ENCODE measurements at regions not wholly inside any gene's neighbourhood (a gene's known extent, or its start where the extent isn't known, plus 50 kb on each side); places are given as distances from the start of the nearest gene placed in this dataset.

- DNase-seq (ENCODE audit: low read depth), result no peak
- TF ChIP-seq CTCF (IDR thresholded peaks at IDR 0.05; ENCODE audit: low read depth, low read length) (no peak), MYC (IDR thresholded peaks at IDR 0.05; ENCODE audit: low read depth, low read length) (no peak), POLR2A (IDR thresholded peaks at IDR 0.05; ENCODE audit: extremely low read depth, insufficient read length) (no peak), MAX (IDR thresholded peaks at IDR 0.05; ENCODE audit: low read depth, low read length) (no peak)
- no peak overlapping the region for H3K4me3 ChIP-seq (ENCODE audit: low read depth, low read length)
These were observed 148.8 kb upstream of the DLGAP1 start for GRCh38 chr18:4603955-4604354.

GRCh38 chr18:4599312-4599711 lies 144.2 kb upstream of the DLGAP1 start:
- no peak for DNase-seq (ENCODE audit: low read depth)
- no peak for TF ChIP-seq CTCF (IDR thresholded peaks at IDR 0.05; ENCODE audit: low read depth, low read length)
- no peak for TF ChIP-seq MYC (IDR thresholded peaks at IDR 0.05; ENCODE audit: low read depth, low read length)
- no peak for TF ChIP-seq MAX (IDR thresholded peaks at IDR 0.05; ENCODE audit: low read depth, low read length)
- TF ChIP-seq POLR2A (IDR thresholded peaks at IDR 0.05; ENCODE audit: extremely low read depth, insufficient read length), result no peak
- H3K4me3 ChIP-seq (ENCODE audit: low read depth, low read length), result no peak overlapping the region

- no peak overlapping the region for H3K4me3 ChIP-seq (ENCODE audit: low read depth, low read length)
- TF ChIP-seq POLR2A (IDR thresholded peaks at IDR 0.05; ENCODE audit: extremely low read depth, insufficient read length) (no peak), MYC (IDR thresholded peaks at IDR 0.05; ENCODE audit: low read depth, low read length) (no peak), MAX (IDR thresholded peaks at IDR 0.05; ENCODE audit: low read depth, low read length) (no peak), CTCF (IDR thresholded peaks at IDR 0.05; ENCODE audit: low read depth, low read length) (no peak)
- no peak for DNase-seq (ENCODE audit: low read depth)
These were observed 142.2 kb upstream of the DLGAP1 start for GRCh38 chr18:4597301-4597700.

- no peak for DNase-seq (ENCODE audit: low read depth)
- TF ChIP-seq CTCF (IDR thresholded peaks at IDR 0.05; ENCODE audit: low read depth, low read length), result no peak
- TF ChIP-seq MYC (IDR thresholded peaks at IDR 0.05; ENCODE audit: low read depth, low read length), result no peak
- TF ChIP-seq POLR2A (IDR thresholded peaks at IDR 0.05; ENCODE audit: extremely low read depth, insufficient read length), result no peak
- no peak for TF ChIP-seq MAX (IDR thresholded peaks at IDR 0.05; ENCODE audit: low read depth, low read length)
- H3K4me3 ChIP-seq (ENCODE audit: low read depth, low read length), result no peak overlapping the region
These were observed 138.8 kb upstream of the DLGAP1 start for GRCh38 chr18:4593895-4594294.

- H3K4me3 ChIP-seq (ENCODE audit: low read depth, low read length), result no peak overlapping the region
- TF ChIP-seq CTCF (IDR thresholded peaks at IDR 0.05; ENCODE audit: low read depth, low read length), result no peak
- TF ChIP-seq POLR2A (IDR thresholded peaks at IDR 0.05; ENCODE audit: extremely low read depth, insufficient read length), result no peak
- no peak for TF ChIP-seq MAX (IDR thresholded peaks at IDR 0.05; ENCODE audit: low read depth, low read length)
- no peak for TF ChIP-seq MYC (IDR thresholded peaks at IDR 0.05; ENCODE audit: low read depth, low read length)
- no peak for DNase-seq (ENCODE audit: low read depth)
These were observed 138.4 kb upstream of the DLGAP1 start for GRCh38 chr18:4593459-4593858.

All from NB4 (cell line).